Right kidney (tissue), 1 donor: ENCODE measurements at regions not wholly inside any gene's neighbourhood (a gene's known extent, or its start where the extent isn't known, plus 50 kb on each side); places are given as distances from the start of the nearest gene placed in this dataset.

Experiments used
- DNase-seq: peaks from one replicate; pipeline ENCODE4 v3.0.0-alpha.2; 2016

DNA sequence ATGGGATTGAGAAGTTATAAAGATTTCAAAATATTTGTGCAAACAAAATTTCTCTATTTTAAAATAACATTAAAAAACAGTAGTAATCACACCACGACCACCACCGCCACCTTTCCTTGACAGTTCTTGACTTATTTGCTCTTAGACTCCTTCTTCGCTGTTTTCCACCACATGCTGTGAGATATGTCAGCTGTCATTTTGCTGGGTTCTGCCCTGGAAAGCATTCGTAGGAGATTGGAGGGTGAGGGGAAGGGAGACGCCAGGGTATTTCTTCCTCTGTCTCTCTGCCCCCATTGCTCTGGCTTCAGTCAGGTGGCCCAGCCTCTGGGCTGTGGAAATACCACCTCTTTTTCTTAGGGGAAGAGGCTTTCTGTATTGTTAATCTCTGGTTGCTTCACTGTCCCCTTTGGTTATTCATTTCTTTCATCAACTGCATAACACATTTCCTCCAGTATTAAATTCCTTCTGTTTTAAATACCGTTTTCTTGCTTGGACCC, 186.2 kb downstream of the NEDD1 start:
- DNase-seq = no peak

- DNase-seq = no peak
Observed at GRCh38 chr12:97097734-97098133, 190.7 kb downstream of the NEDD1 start.

- no peak for DNase-seq
Observed at GRCh38 chr12:97109441-97109840, 202.4 kb downstream of the NEDD1 start.

GRCh38 chr12:97112136-97112535, 205.1 kb downstream of the NEDD1 start:
- DNase-seq = peak; percentile 8

DNA sequence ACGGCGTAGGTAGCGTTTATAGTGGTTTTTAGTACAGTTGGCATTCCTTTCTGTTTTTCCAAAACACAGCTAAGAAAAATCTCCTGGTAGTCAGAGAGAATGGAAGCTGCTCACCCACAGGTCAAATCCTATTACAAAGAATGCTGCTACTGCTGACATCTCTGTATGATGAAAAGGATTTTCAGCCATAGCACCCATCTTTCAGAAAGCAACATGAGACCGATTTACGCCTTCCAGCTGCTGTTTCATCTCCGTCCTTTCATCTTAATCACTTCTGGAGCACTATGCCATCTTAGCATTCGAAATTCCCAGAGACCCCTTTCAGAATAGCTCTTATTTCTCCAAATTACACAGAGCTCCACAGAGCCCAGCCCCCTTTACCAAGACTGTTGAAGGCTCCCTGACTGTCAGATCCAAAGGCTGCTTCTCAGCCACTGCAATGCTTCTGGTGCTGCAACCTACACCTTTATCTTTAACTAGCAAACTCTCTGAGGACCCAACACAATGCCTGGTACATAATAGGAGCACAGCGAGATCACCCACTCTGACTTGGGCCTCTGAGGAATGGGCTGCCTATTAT, 211.8 kb downstream of the NEDD1 start:
- DNase-seq = no peak

- no peak for DNase-seq
Observed at GRCh38 chr12:97127061-97127460, 220.0 kb downstream of the NEDD1 start.

DNA sequence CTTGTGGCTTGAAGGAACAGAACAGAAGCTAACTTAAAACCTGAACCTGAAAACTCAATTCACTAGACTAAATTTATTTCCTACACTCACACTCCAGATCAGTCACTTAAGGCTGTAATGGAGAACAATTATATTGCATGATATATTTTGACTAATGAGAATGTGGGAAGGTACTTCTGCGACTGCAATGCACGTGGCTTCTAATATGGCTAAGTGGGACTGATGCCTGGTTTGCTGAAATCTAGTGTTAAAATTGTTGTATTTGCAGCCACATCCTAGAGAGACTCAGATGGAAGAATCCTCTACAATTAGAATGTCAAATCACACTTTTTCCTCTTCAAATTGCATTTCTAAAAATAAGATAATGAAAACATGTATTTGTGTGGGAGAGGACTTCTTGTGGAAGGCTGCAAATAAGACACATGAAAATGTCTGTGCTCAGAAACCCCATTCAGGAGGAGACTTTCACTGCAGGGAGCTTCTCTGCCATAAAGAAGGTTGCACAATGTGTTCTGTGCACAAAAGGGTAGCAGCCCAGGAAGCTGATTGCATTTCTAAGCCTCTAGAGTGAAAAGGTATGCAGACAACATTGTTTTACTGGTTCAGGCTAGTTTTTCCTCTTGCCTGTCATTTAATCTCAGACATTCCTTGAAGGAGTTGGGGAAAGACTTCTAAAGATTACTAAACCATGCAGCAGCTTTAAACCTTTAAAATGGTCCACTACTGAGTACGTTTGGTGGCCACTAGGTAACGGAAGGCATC, 224.3 kb downstream of the NEDD1 start:
- DNase-seq = no peak

DNA sequence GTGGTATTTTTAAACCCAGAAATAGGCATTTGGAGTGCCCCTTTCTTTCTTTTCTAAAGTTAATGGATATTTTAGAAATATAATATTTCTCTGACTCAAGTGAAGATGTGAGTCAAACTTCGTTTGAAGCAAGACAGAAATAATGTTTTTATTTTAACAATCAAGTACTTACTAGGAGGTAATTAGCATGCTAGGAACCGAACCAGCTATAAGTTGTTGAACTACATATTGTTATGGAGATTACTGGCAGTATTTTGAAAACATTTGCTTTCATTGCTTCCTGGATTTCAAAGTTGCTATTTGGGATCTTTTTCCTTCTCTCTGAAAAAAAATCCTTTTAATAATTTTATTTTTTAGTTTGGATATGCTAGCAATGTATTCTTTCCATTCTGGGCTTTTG, 225.2 kb downstream of the NEDD1 start:
- DNase-seq = no peak

DNA sequence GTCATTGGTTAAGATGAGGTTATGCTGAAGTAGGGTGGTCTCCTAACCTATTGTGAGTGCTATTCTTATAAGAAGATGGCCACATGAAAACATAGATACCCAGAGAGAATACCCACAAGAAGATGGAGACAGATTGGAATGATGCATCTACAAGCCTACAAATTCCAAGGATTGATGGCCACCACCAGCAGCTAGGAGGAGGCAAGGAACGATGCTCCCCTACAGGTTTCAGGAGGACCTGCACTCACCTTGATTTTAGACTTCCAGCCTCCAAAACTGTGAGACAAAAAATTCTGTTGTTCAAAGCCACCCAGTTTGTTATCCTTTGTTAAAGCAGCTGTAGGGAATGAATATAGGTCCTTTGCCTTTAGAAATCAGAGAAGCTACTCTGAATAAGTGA, 227.4 kb downstream of the NEDD1 start:
- DNase-seq = no peak

GRCh38 chr12:97140355-97140754, 233.3 kb downstream of the NEDD1 start:
- no peak for DNase-seq

GRCh38 chr12:97142737-97143410, 235.8 kb downstream of the NEDD1 start:
- no peak for DNase-seq

GRCh38 chr12:97148941-97149559, 242.0 kb downstream of the NEDD1 start:
- DNase-seq = peak; percentile 30

DNA sequence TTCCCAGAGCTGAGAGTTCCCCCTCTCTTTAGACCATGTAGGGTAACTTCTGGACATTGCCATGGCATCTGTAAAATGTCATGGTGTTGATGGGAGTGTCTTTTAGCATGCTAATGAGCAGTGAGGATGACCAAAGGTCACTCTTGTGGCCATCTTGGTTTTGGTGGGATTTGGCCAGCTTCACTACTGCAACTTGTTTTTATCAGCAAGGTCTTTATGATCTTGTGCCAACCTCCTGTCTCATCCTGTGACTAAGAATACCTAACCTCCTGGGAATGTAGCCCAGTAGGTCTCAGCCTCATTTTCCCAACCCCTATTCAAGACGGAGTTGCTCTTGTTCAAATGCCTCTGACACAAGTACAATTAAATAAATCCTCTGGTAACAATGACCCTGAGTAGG, 244.4 kb downstream of the NEDD1 start:
- DNase-seq = no peak

GRCh38 chr12:97159377-97159776, 252.3 kb downstream of the NEDD1 start:
- DNase-seq = peak; percentile 29

GRCh38 chr12:97160277-97160676, 253.2 kb downstream of the NEDD1 start:
- no peak for DNase-seq

GRCh38 chr12:97162173-97162572, 255.1 kb downstream of the NEDD1 start:
- no peak for DNase-seq

- no peak for DNase-seq
Observed at GRCh38 chr12:97164936-97165335, 257.9 kb downstream of the NEDD1 start.

GRCh38 chr12:97167598-97167997, 260.5 kb downstream of the NEDD1 start:
- no peak for DNase-seq

DNA sequence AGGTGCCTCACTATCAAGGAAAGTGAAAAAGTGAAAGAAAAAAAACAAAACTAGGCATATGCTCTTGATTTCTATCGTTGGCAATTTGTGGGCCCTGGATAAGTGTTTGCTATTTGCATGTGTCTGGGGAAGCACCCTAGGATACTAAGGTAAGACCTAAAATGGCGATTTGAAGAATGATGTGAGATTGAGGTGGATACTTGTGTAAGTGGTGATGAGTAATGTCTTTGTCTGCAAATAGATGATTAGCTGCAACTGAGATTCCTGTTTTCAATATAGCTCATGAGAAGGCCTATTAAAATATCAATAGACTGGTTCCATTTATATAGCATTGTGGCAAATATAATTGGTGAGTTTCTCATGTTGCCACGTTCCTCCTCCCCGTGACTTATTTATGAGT, 261.7 kb downstream of the NEDD1 start:
- DNase-seq = no peak

- DNase-seq = no peak
Observed at GRCh38 chr12:97169889-97170567, 263.0 kb downstream of the NEDD1 start.

GRCh38 chr12:97173688-97174410, 266.8 kb downstream of the NEDD1 start:
- no peak for DNase-seq

DNA sequence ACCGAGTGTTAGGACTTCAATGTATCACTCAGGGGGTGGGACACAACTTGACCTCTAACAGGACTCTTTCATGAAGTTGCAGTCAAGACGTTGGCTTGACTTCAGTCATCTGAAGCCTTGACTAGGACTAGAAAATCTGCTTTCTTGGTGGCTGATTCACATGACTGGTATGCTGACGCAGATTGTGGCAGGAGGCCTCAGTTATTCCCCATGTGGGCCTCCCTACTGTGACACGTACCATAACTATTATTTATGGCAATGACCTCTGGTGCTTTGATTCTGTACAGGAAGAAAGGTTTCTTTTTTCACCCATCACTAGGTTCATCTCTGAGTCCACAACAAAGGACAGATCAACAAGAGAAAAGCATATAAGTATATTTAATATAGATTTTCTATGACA, 270.4 kb downstream of the NEDD1 start:
- no peak for DNase-seq
